Erythroblast (primary cell): ENCODE measurements at regions not wholly inside any gene's neighbourhood (a gene's known extent, or its start where the extent isn't known, plus 50 kb on each side); places are given as distances from the start of the nearest gene placed in this dataset.

Experiments
- GATA1 ChIP-seq: IDR thresholded peaks from 2 replicates; pipeline ENCODE4 v1.6.1; 2011; ENCODE audit warnings: low read depth, mild to moderate bottlenecking, control low read depth, low read length, moderate library complexity
- POLR2A ChIP-seq: IDR thresholded peaks from 2 replicates; pipeline ENCODE4 v1.6.1; 2011; ENCODE audit warnings: mild to moderate bottlenecking, low read length

DNA sequence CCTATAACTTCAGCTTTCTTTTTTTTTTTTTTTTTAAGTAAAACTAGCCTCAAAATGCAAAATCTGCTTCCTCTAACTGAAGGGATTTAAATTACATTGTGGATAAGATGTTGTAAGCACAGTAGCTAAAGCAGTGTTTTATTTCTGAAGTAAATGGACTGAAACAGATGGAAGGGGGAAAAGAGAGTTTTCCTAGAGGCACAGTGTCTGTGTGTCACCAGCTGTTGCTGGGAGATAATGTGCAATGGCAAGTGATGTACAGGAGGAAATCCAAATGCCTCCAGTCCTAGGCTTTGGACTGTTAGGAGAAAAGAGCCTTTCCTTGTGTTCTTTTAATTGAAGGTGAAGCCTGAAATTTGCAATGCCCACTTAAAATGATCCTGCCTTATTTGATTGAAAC lies 672.1 kb downstream of the GRXCR1 start:
- no peak for TF ChIP-seq POLR2A
- TF ChIP-seq GATA1: no peak
